ENCODE measurements at regions not wholly inside any gene's neighbourhood (a gene's known extent, or its start where the extent isn't known, plus 50 kb on each side); places are given as distances from the start of the nearest gene placed in this dataset.

DNA sequence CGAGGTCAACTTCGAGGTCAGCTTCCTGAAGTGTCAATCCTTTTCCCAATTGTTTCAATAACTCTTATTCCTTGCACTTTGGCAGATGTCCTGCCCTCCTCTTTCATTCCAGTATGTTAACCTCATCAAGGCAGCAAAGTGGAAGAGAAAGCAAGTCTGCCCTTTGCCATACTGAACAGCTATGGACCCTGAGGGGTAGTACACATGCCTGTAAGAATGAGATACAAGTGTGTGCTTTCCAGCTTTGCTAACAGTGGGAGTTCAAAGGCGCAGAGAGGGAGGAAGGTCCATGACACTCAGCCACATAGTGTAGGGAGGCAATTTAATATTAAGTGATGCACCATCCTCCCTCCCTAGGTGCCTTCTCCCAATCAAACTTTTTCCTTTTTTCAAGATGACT is 96.4 kb upstream of the ZCCHC13 start:
- ChIA-PET CTCF (interaction anchor here (1.7 kb wide), 1 partner anchor 9 kb away, joined by 4 read pairs; no protein-coding TSS in a partner anchor), POLR2A (no interaction called here)
- no peak for DNase-seq
- H3K36me3 ChIP-seq (replicated peaks in 1 of 2; ENCODE audit: control insufficient read depth in 1 of 2, insufficient read depth in 2 of 2, low read length in 1 of 2), result peaks cover 43 to 58% of the 10 kb centered on the region in 2 experiments
- H4K20me1 ChIP-seq (ENCODE audit: insufficient read depth), result no peaks in the 10 kb centered on the region
- H3K9me2 ChIP-seq, result no peaks in the 10 kb centered on the region
- H3K4me1 ChIP-seq (ENCODE audit: control insufficient read depth in 1 of 2, insufficient read depth in 2 of 2, low read depth in 1 of 2, low read length in 1 of 2), result no peaks in the 10 kb centered on the region
- H3K79me2 ChIP-seq (ENCODE audit: insufficient read depth), result peaks cover 12% of the 10 kb centered on the region
- H2AFZ ChIP-seq (ENCODE audit: low read depth), result no peak overlapping the region
- H3K4me3 ChIP-seq (ENCODE audit: low read depth in 2 of 2, low read length in 1 of 2), result no peak overlapping the region
- H3K9ac ChIP-seq, result no peak overlapping the region
- no peaks in the 10 kb centered on the region for H3F3A ChIP-seq (replicated peaks; ENCODE audit: insufficient read depth)
- no peak overlapping the region for H3K27ac ChIP-seq (ENCODE audit: low read depth in 2 of 2, low read length in 1 of 2)
- 93% methylated on average over 3 of the region's 3 CpGs for WGBS (ENCODE audit: low lambda C conversion rate)
- no peak overlapping the region for H3K4me2 ChIP-seq
- no peaks in the 10 kb centered on the region for H3K9me3 ChIP-seq
- H3K27me3 ChIP-seq (ENCODE audit: insufficient read depth), result no peaks in the 10 kb centered on the region
- TF ChIP-seq RAD21 (IDR thresholded peaks at IDR 0.05; ENCODE audit: low read length) (no peak), RFX5 (IDR thresholded peaks at IDR 0.05; ENCODE audit: low read length) (no peak), NRF1 (IDR thresholded peaks at IDR 0.05; ENCODE audit: low read depth, low read length) (no peak), RCOR1 (IDR thresholded peaks at IDR 0.05; ENCODE audit: low read length) (no peak), POLR2AphosphoS5 (IDR thresholded peaks at IDR 0.05; ENCODE audit: low read depth, low read length) (no peak), TCF12 (IDR thresholded peaks at IDR 0.05) (no peak), TEAD4 (IDR thresholded peaks at IDR 0.05; ENCODE audit: borderline replicate concordance, insufficient read depth) (no peak)
- TF ChIP-seq, protein P1, sequence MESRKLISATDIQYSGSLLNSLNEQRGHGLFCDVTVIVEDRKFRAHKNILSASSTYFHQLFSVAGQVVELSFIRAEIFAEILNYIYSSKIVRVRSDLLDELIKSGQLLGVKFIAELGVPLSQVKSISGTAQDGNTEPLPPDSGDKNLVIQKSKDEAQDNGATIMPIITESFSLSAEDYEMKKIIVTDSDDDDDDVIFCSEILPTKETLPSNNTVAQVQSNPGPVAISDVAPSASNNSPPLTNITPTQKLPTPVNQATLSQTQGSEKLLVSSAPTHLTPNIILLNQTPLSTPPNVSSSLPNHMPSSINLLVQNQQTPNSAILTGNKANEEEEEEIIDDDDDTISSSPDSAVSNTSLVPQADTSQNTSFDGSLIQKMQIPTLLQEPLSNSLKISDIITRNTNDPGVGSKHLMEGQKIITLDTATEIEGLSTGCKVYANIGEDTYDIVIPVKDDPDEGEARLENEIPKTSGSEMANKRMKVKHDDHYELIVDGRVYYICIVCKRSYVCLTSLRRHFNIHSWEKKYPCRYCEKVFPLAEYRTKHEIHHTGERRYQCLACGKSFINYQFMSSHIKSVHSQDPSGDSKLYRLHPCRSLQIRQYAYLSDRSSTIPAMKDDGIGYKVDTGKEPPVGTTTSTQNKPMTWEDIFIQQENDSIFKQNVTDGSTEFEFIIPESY (IDR thresholded peaks at IDR 0.05; ENCODE audit: borderline replicate concordance, low read depth), result no peak
- TF ChIP-seq, protein P2, sequence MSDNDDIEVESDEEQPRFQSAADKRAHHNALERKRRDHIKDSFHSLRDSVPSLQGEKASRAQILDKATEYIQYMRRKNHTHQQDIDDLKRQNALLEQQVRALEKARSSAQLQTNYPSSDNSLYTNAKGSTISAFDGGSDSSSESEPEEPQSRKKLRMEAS (IDR thresholded peaks at IDR 0.05; ENCODE audit: low read depth), result no peak

DNA sequence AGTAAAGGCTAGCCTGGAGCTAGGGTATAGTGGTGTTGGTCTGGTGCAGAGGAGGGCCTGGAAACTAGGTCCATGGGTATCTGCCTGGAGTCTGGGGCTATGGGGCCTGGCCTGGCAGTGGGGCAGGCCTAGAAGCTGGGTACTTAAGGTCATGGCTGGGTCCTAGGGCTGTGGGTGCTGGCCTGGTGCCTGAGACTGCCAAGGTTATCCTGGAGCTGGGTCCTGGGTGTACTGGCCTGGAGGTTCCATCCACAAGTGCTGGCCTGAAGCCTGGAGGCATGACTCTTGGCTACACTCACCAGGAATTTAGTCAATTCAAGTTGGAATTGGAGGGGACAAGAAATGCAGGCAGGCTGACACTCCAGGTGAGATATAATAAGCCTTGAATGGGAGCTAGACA is 108.4 kb upstream of the ZCCHC13 start:
- no peak overlapping the region for H3K9ac ChIP-seq
- no peaks in the 10 kb centered on the region for H3K79me2 ChIP-seq (ENCODE audit: insufficient read depth)
- no peak overlapping the region for H2AFZ ChIP-seq (ENCODE audit: low read depth)
- H3K36me3 ChIP-seq (replicated peaks in 1 of 2; ENCODE audit: control insufficient read depth in 1 of 2, insufficient read depth in 2 of 2, low read length in 1 of 2), result peaks cover 3 to 24% of the 10 kb centered on the region in 2 experiments
- no peak overlapping the region for H3K4me3 ChIP-seq (ENCODE audit: low read depth in 2 of 2, low read length in 1 of 2)
- H3K9me2 ChIP-seq, result no peaks in the 10 kb centered on the region
- POLR2A ChIA-PET, result no interaction called here
- H3K4me2 ChIP-seq, result no peak overlapping the region
- H3K27me3 ChIP-seq (ENCODE audit: insufficient read depth), result no peaks in the 10 kb centered on the region
- no peaks in the 10 kb centered on the region for H3K9me3 ChIP-seq
- H3K4me1 ChIP-seq (ENCODE audit: control insufficient read depth in 1 of 2, insufficient read depth in 2 of 2, low read depth in 1 of 2, low read length in 1 of 2), result no peaks in the 10 kb centered on the region
- TF ChIP-seq SMC3 (IDR thresholded peaks at IDR 0.05; ENCODE audit: low read depth, low read length) (no peak), FOXM1 (IDR thresholded peaks at IDR 0.05; ENCODE audit: low read depth) (no peak), POLR2AphosphoS5 (IDR thresholded peaks at IDR 0.05; ENCODE audit: low read depth, low read length) (no peak), YY1 (IDR thresholded peaks at IDR 0.05; ENCODE audit: low read depth) (no peak), FOXJ3 (CRISPR knock-in tag; IDR thresholded peaks at IDR 0.05) (no peak), RXRA (IDR thresholded peaks at IDR 0.05; ENCODE audit: borderline replicate concordance, low read depth) (no peak), JUND (IDR thresholded peaks at IDR 0.05) (no peak)
- TF ChIP-seq, protein P3, sequence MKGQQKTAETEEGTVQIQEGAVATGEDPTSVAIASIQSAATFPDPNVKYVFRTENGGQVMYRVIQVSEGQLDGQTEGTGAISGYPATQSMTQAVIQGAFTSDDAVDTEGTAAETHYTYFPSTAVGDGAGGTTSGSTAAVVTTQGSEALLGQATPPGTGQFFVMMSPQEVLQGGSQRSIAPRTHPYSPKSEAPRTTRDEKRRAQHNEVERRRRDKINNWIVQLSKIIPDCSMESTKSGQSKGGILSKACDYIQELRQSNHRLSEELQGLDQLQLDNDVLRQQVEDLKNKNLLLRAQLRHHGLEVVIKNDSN (IDR thresholded peaks at IDR 0.05; ENCODE audit: borderline replicate concordance, low read depth), result no peak
- no peak for DNase-seq
- no peak overlapping the region for H3K27ac ChIP-seq (ENCODE audit: low read depth in 2 of 2, low read length in 1 of 2)
- CTCF ChIA-PET, result no interaction called here
- no peaks in the 10 kb centered on the region for H3F3A ChIP-seq (replicated peaks; ENCODE audit: insufficient read depth)
- H4K20me1 ChIP-seq (ENCODE audit: insufficient read depth), result no peaks in the 10 kb centered on the region

Measured in SK-N-SH (cell line).